T-cell (primary cell): ENCODE measurements at regions not wholly inside any gene's neighbourhood (a gene's known extent, or its start where the extent isn't known, plus 50 kb on each side); places are given as distances from the start of the nearest gene placed in this dataset.
"Not testable (repeated sequence)": the region's sequence is repeated elsewhere in the genome, so short reads cannot be mapped to it uniquely, and the experiment has no call there.

ENCODE experiments used
- ATAC-seq, 4 experiments: fragments of 200-7000 bp in 3 of 4; fragments of 150-1000 bp in 1 of 4; cut with Tn5 transposase; replicated peaks in 1 of 4; 1 replicate in 3 of 4; 2 replicates in 1 of 4; pipeline ENCODE4 v1.10.0; 2021; ENCODE audit warnings: moderate library complexity in 3 of 4, mild to moderate bottlenecking in 2 of 4, moderate number of reproducible peaks in 1 of 4
- CTCF ChIA-PET, 2 donors: fragments of 300-600 bp; sonication (Branson Sonifier 250); formaldehyde crosslinking; loops; one replicate each; lab custom pipeline; 2022; ENCODE audit warnings: antibody characterized with exemption in 2 of 2; lab: Charles Lee
- POLR2A ChIA-PET, 2 donors: fragments of 300-600 bp; sonication (Branson Sonifier 250); formaldehyde crosslinking; loops; one replicate each; lab custom pipeline; 2022; ENCODE audit warnings: antibody characterized with exemption in 2 of 2; lab: Charles Lee
- DNase-seq, 35 experiments: peaks; one replicate each; pipeline versions ENCODE4 v3.0.0 to v3.0.0-alpha.2; 2013 to 2023
- H3K27ac ChIP-seq: one replicate; pipeline ENCODE4 v1.5.1; 2013; ENCODE audit warnings: low read length
- H3K27me3 ChIP-seq, 2 experiments: replicated peaks in 1 of 2; 1 replicate in 1 of 2; 2 replicates in 1 of 2; pipeline versions ENCODE4 v1.6.1 to v1.7.0; 2013; ENCODE audit warnings: low read length in 1 of 2, mixed read lengths in 1 of 2; ENCODE audit not compliant: control insufficient read depth in 2 of 2, insufficient read depth in 2 of 2; ENCODE audit errors: extremely low read depth in 1 of 2
- H3K36me3 ChIP-seq, 2 donors: 1 replicate in 1 of 2; 2 replicates in 1 of 2; pipeline versions ENCODE4 v1.6.1 to v1.7.0; 2013; ENCODE audit warnings: low read length in 1 of 2; ENCODE audit not compliant: control insufficient read depth in 2 of 2, insufficient read depth in 1 of 2; ENCODE audit errors: extremely low read depth in 1 of 2
- H3K4me1 ChIP-seq, 2 experiments: 1 replicate in 1 of 2; 2 replicates in 1 of 2; pipeline versions ENCODE4 v1.6.1 to v1.7.0; 2013; ENCODE audit warnings: low read length in 2 of 2, mixed read lengths in 1 of 2; ENCODE audit not compliant: insufficient read depth in 2 of 2, control insufficient read depth in 1 of 2; ENCODE audit errors: extremely low read depth in 1 of 2
- H3K4me3 ChIP-seq, 2 donors: 1 replicate in 1 of 2; 2 replicates in 1 of 2; pipeline versions ENCODE4 v1.5.1 to v1.7.0; 2013; ENCODE audit warnings: mild to moderate bottlenecking in 2 of 2, low read length in 1 of 2, moderate library complexity in 1 of 2; ENCODE audit not compliant: control insufficient read depth in 1 of 2; ENCODE audit errors: extremely low read depth in 1 of 2
- H3K9me3 ChIP-seq: 2 replicates; pipeline ENCODE4 v1.7.0; 2013
- H3K27ac Mint-ChIP-seq, 2 donors: one replicate each; pipeline ENCODE4 v1.8.0; 2020 to 2021; ENCODE audit warnings: mild to moderate bottlenecking in 2 of 2, mixed read lengths in 2 of 2
- H3K27me3 Mint-ChIP-seq, 2 donors: one replicate each; pipeline ENCODE4 v1.8.0; 2021 to 2022; ENCODE audit warnings: mixed read lengths in 2 of 2
- H3K36me3 Mint-ChIP-seq: one replicate; pipeline ENCODE4 v1.8.0; 2021; ENCODE audit warnings: mixed read lengths
- H3K4me1 Mint-ChIP-seq, 3 donors: one replicate each; pipeline ENCODE4 v1.8.0; 2020 to 2022; ENCODE audit warnings: mixed read lengths in 3 of 3, mild to moderate bottlenecking in 1 of 3
- H3K4me3 Mint-ChIP-seq, 3 donors: one replicate each; pipeline ENCODE4 v1.8.0; 2020 to 2022; ENCODE audit warnings: mild to moderate bottlenecking in 3 of 3, mixed read lengths in 3 of 3, moderate library complexity in 3 of 3
- H3K9me3 Mint-ChIP-seq, 3 donors: one replicate each; pipeline ENCODE4 v1.8.0; 2020 to 2022; ENCODE audit warnings: mixed read lengths in 3 of 3
- WGBS: methylation state at CpG from one replicate; pipeline ENCODE4 v1.1.5; 2013; ENCODE audit warnings: missing lambda C conversion rate; ENCODE audit not compliant: insufficient coverage; 5-methylcytosine and 5-hydroxymethylcytosine counted together

GRCh38 chr5:17336723-17337122 is 119.3 kb downstream of the BASP1 start:
- POLR2A ChIA-PET, DNase-seq, H3K4me3 ChIP-seq, H3K27me3 Mint-ChIP-seq, H3K27ac Mint-ChIP-seq, H3K27me3 ChIP-seq, H3K36me3 ChIP-seq, CTCF ChIA-PET, H3K27ac ChIP-seq, H3K4me1 Mint-ChIP-seq, H3K9me3 ChIP-seq, H3K4me3 Mint-ChIP-seq, ATAC-seq, H3K4me1 ChIP-seq, H3K36me3 Mint-ChIP-seq: not testable (repeated sequence)
- peaks cover 12 to 20% (median 19%) of the 10 kb centered on the region in 3 donors for H3K9me3 Mint-ChIP-seq
- WGBS: 27% methylated on average over 2 of the region's 3 CpGs

GRCh38 chr5:17339841-17340240 is 122.4 kb downstream of the BASP1 start:
- H3K27ac Mint-ChIP-seq: no peak overlapping the region
- H3K27me3 Mint-ChIP-seq: no peaks in the 10 kb centered on the region
- no peak overlapping the region for H3K4me3 Mint-ChIP-seq
- Histone ChIP-seq H3K27ac (no peak overlapping the region), H3K36me3 (no peaks in the 10 kb centered on the region), H3K4me3 (no peak overlapping the region), H3K9me3 (no peaks in the 10 kb centered on the region), H3K27me3 (no peaks in the 10 kb centered on the region), H3K4me1 (no peaks in the 10 kb centered on the region)
- POLR2A ChIA-PET: no interaction called here
- no peaks in the 10 kb centered on the region for H3K4me1 Mint-ChIP-seq
- H3K9me3 Mint-ChIP-seq: peaks cover 9 to 11% (median 10%) of the 10 kb centered on the region in 3 donors
- WGBS: no CpG with 5 or more reads among the region's 1 CpG
- CTCF ChIA-PET: no interaction called here
- no peaks in the 10 kb centered on the region for H3K36me3 Mint-ChIP-seq
- DNase-seq: no peak
- ATAC-seq: no peak

GRCh38 chr5:17340379-17340778 is 122.9 kb downstream of the BASP1 start:
- peaks cover 9 to 15% (median 11%) of the 10 kb centered on the region in 3 donors for H3K9me3 Mint-ChIP-seq
- no CpG with 5 or more reads among the region's 2 CpGs for WGBS
- no peaks in the 10 kb centered on the region for H3K4me1 Mint-ChIP-seq
- no peaks in the 10 kb centered on the region for H3K36me3 Mint-ChIP-seq
- no peak for ATAC-seq
- Histone ChIP-seq H3K9me3 (no peaks in the 10 kb centered on the region), H3K27me3 (no peaks in the 10 kb centered on the region), H3K36me3 (no peaks in the 10 kb centered on the region), H3K4me1 (no peaks in the 10 kb centered on the region), H3K4me3 (no peak overlapping the region), H3K27ac (no peak overlapping the region)
- H3K4me3 Mint-ChIP-seq: no peak overlapping the region
- DNase-seq: no peak
- no peaks in the 10 kb centered on the region for H3K27me3 Mint-ChIP-seq
- ChIA-PET POLR2A (no interaction called here), CTCF (no interaction called here)
- H3K27ac Mint-ChIP-seq: no peak overlapping the region

GRCh38 chr5:17340819-17341218 is 123.4 kb downstream of the BASP1 start:
- no peaks in the 10 kb centered on the region for H3K36me3 ChIP-seq
- Mint-ChIP-seq H3K4me3 (no peak overlapping the region), H3K36me3 (no peaks in the 10 kb centered on the region), H3K27ac (no peak overlapping the region), H3K9me3 (peaks cover 11 to 15% (median 12%) of the 10 kb centered on the region in 3 donors), H3K4me1 (no peaks in the 10 kb centered on the region), H3K27me3 (no peaks in the 10 kb centered on the region)
- H3K27ac ChIP-seq: no peak overlapping the region
- CTCF ChIA-PET: no interaction called here
- ATAC-seq (no peak), DNase-seq (no peak)
- POLR2A ChIA-PET: no interaction called here
- no peaks in the 10 kb centered on the region for H3K27me3 ChIP-seq
- H3K9me3 ChIP-seq: no peaks in the 10 kb centered on the region
- no peak overlapping the region for H3K4me3 ChIP-seq
- no peaks in the 10 kb centered on the region for H3K4me1 ChIP-seq
- no CpG with 5 or more reads among the region's 1 CpG for WGBS

GRCh38 chr5:17343675-17344074 is 126.2 kb downstream of the BASP1 start:
- Histone ChIP-seq H3K4me1 (no peaks in the 10 kb centered on the region), H3K4me3 (no peak overlapping the region), H3K27me3 (no peaks in the 10 kb centered on the region), H3K27ac (no peak overlapping the region), H3K36me3 (no peaks in the 10 kb centered on the region), H3K9me3 (no peaks in the 10 kb centered on the region)
- Mint-ChIP-seq H3K4me3 (no peak overlapping the region), H3K36me3 (no peaks in the 10 kb centered on the region), H3K27ac (no peak overlapping the region), H3K4me1 (no peaks in the 10 kb centered on the region), H3K9me3 (peaks cover 6 to 12% (median 12%) of the 10 kb centered on the region in 3 donors), H3K27me3 (no peaks in the 10 kb centered on the region)
- 42% methylated on average over 2 of the region's 2 CpGs for WGBS
- DNase-seq: no peak
- ChIA-PET CTCF (no interaction called here), POLR2A (no interaction called here)
- ATAC-seq: no peak

- H3K4me1 ChIP-seq: no peaks in the 10 kb centered on the region
- WGBS: 88% methylated on average over 1 of the region's 2 CpGs
- H3K27ac ChIP-seq: no peak overlapping the region
- H3K36me3 ChIP-seq: no peaks in the 10 kb centered on the region
- H3K9me3 Mint-ChIP-seq: peaks cover 3 to 13% (median 6%) of the 10 kb centered on the region in 3 donors
- H3K4me3 ChIP-seq: no peak overlapping the region
- H3K9me3 ChIP-seq: no peaks in the 10 kb centered on the region
- DNase-seq (no peak), ATAC-seq (no peak)
- H3K36me3 Mint-ChIP-seq: no peaks in the 10 kb centered on the region
- POLR2A ChIA-PET: interaction anchor here in 1 of 2 donors (0.6 kb wide), 1 partner anchor 1319 kb away, joined by 3 read pairs; no protein-coding TSS in a partner anchor
- H3K27me3 Mint-ChIP-seq: no peaks in the 10 kb centered on the region
- CTCF ChIA-PET: interaction anchor here in 1 of 2 donors (0.6 kb wide), 1 partner anchor 154 kb away, joined by 4 read pairs; no protein-coding TSS in a partner anchor
- no peaks in the 10 kb centered on the region for H3K4me1 Mint-ChIP-seq
- H3K27me3 ChIP-seq: no peaks in the 10 kb centered on the region
- H3K4me3 Mint-ChIP-seq: no peak overlapping the region
- H3K27ac Mint-ChIP-seq: no peak overlapping the region
Measured at GRCh38 chr5:17346811-17347210, 129.4 kb downstream of the BASP1 start.

GRCh38 chr5:17352223-17352622 is 134.8 kb downstream of the BASP1 start:
- Histone ChIP-seq H3K27ac (no peak overlapping the region), H3K27me3 (no peaks in the 10 kb centered on the region), H3K9me3 (no peaks in the 10 kb centered on the region), H3K36me3 (no peaks in the 10 kb centered on the region), H3K4me3 (no peak overlapping the region), H3K4me1 (no peaks in the 10 kb centered on the region)
- DNase-seq: no peak
- Mint-ChIP-seq H3K4me3 (no peak overlapping the region), H3K4me1 (no peaks in the 10 kb centered on the region), H3K27ac (no peak overlapping the region), H3K9me3 (peaks cover 0 to 7% (median 6%) of the 10 kb centered on the region in 3 donors), H3K36me3 (no peaks in the 10 kb centered on the region), H3K27me3 (no peaks in the 10 kb centered on the region)
- POLR2A ChIA-PET: no interaction called here
- no CpG with 5 or more reads among the region's 3 CpGs for WGBS
- CTCF ChIA-PET: no interaction called here
- ATAC-seq: no peak
